ENCODE measurements at regions not wholly inside any gene's neighbourhood (a gene's known extent, or its start where the extent isn't known, plus 50 kb on each side); places are given as distances from the start of the nearest gene placed in this dataset.
"Not testable (repeated sequence)": the region's sequence is repeated elsewhere in the genome, so short reads cannot be mapped to it uniquely, and the experiment has no call there.

- TF ChIP-seq CTCF, POLR2AphosphoS5 (IDR thresholded peaks at IDR 0.05): not testable (repeated sequence)
Measured at GRCh38 chr1:121543988-121544387, 359.2 kb downstream of the SRGAP2C start.

All from breast epithelium (tissue), 3 donors.